Upper lobe of left lung (tissue), 6 donors: ENCODE measurements at regions not wholly inside any gene's neighbourhood (a gene's known extent, or its start where the extent isn't known, plus 50 kb on each side); places are given as distances from the start of the nearest gene placed in this dataset.

Experiments used
- ATAC-seq, 2 donors: fragments of 200-7000 bp; cut with Tn5 transposase; one replicate each; pipeline ENCODE4 v1.9.1; 2022; ENCODE audit warnings: mild to moderate bottlenecking in 2 of 2, moderate library complexity in 2 of 2; ENCODE audit not compliant: low FRiP score in 2 of 2
- DNase-seq, 2 donors: peaks; one replicate each; pipeline ENCODE4 v3.0.0-alpha.2; 2019 to 2020
- H3K27ac ChIP-seq, 4 donors: fragments of 200-600 bp; sonication (generic); one replicate each; pipeline ENCODE4 v1.5.1; 2016 to 2019
- H3K27me3 ChIP-seq, 4 donors: fragments of 200-600 bp; sonication (generic); one replicate each; pipeline ENCODE4 v1.5.1; 2017 to 2019
- H3K36me3 ChIP-seq, 4 donors: fragments of 200-600 bp; sonication (generic); one replicate each; pipeline ENCODE4 v1.5.1; 2016 to 2019
- H3K4me1 ChIP-seq, 4 donors: fragments of 200-600 bp; sonication (generic); one replicate each; pipeline ENCODE4 v1.5.1; 2018 to 2019
- H3K4me3 ChIP-seq, 4 donors: fragments of 200-600 bp; sonication (generic); one replicate each; pipeline ENCODE4 v1.5.1; 2017 to 2019; ENCODE audit warnings: mild to moderate bottlenecking in 2 of 4, moderate library complexity in 1 of 4
- H3K9me3 ChIP-seq, 4 donors: fragments of 200-600 bp; sonication (generic); one replicate each; pipeline ENCODE4 v1.5.1; 2018 to 2019
- EP300 ChIP-seq, 4 donors: sonication (generic); formaldehyde crosslinking; IDR thresholded peaks; one replicate each; pipeline ENCODE4 v1.5.1; 2017; ENCODE audit warnings: antibody characterized with exemption in 4 of 4, control low read depth in 2 of 4
- POLR2A ChIP-seq, 4 donors: fragments of 450-650 bp; IDR thresholded peaks; one replicate each; pipeline ENCODE4 v1.5.1; 2016 to 2017; ENCODE audit warnings: antibody characterized with exemption in 4 of 4, mild to moderate bottlenecking in 2 of 4
- POLR2AphosphoS5 ChIP-seq, 2 donors: sonication (generic); formaldehyde crosslinking; IDR thresholded peaks; one replicate each; pipeline ENCODE4 v1.5.1; 2017; ENCODE audit warnings: antibody characterized with exemption in 2 of 2
- WGBS, 2 donors: methylation state at CpG; one replicate each; pipeline ENCODE4 v1.1.5; 2017 to 2018; 5-methylcytosine and 5-hydroxymethylcytosine counted together
- TF ChIP-seq, protein P1 (sequence below), 6 experiments: fragments of 450-650 bp in 4 of 6; fragments of 200-600 bp in 2 of 6; sonication (generic) in 2 of 6; IDR thresholded peaks; one replicate each; pipeline ENCODE4 v1.5.1; 2016 to 2019; ENCODE audit warnings: antibody characterized with exemption in 6 of 6
- donor health status: DM: no; HTN: no; CAD: no; lungs with moderate emphysema.
- donor health status: DM: no; HTN: yes; CAD: no; lungs with severe emphysema.

GRCh38 chr12:19633194-19633593, 193.9 kb downstream of the AEBP2 start:
- TF ChIP-seq, protein P1, sequence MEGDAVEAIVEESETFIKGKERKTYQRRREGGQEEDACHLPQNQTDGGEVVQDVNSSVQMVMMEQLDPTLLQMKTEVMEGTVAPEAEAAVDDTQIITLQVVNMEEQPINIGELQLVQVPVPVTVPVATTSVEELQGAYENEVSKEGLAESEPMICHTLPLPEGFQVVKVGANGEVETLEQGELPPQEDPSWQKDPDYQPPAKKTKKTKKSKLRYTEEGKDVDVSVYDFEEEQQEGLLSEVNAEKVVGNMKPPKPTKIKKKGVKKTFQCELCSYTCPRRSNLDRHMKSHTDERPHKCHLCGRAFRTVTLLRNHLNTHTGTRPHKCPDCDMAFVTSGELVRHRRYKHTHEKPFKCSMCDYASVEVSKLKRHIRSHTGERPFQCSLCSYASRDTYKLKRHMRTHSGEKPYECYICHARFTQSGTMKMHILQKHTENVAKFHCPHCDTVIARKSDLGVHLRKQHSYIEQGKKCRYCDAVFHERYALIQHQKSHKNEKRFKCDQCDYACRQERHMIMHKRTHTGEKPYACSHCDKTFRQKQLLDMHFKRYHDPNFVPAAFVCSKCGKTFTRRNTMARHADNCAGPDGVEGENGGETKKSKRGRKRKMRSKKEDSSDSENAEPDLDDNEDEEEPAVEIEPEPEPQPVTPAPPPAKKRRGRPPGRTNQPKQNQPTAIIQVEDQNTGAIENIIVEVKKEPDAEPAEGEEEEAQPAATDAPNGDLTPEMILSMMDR (IDR thresholded peaks at IDR 0.05) = no peak
- TF ChIP-seq POLR2A (IDR thresholded peaks at IDR 0.05) (no peak), EP300 (IDR thresholded peaks at IDR 0.05) (no peak), POLR2AphosphoS5 (IDR thresholded peaks at IDR 0.05) (no peak)
- no peak for ATAC-seq
- no peaks in the 10 kb centered on the region for H3K36me3 ChIP-seq
- H3K4me1 ChIP-seq = no peaks in the 10 kb centered on the region
- 78 to 83% methylated on average over 2 of the region's 2 CpGs for WGBS, 2 donors
- H3K9me3 ChIP-seq = no peaks in the 10 kb centered on the region
- DNase-seq = no peak
- H3K27ac ChIP-seq = no peak overlapping the region
- no peaks in the 10 kb centered on the region for H3K27me3 ChIP-seq
- H3K4me3 ChIP-seq = no peak overlapping the region

GRCh38 chr12:19633641-19634040, 194.3 kb downstream of the AEBP2 start:
- no peak overlapping the region for H3K27ac ChIP-seq
- no peaks in the 10 kb centered on the region for H3K9me3 ChIP-seq
- TF ChIP-seq POLR2AphosphoS5 (IDR thresholded peaks at IDR 0.05) (no peak), POLR2A (IDR thresholded peaks at IDR 0.05) (no peak), EP300 (IDR thresholded peaks at IDR 0.05) (no peak)
- TF ChIP-seq, protein P1 (IDR thresholded peaks at IDR 0.05) = no peak
- WGBS, 2 donors = 93 to 97% methylated on average over 2 of the region's 2 CpGs
- DNase-seq (no peak), ATAC-seq (no peak)
- no peak overlapping the region for H3K4me3 ChIP-seq
- no peaks in the 10 kb centered on the region for H3K27me3 ChIP-seq
- no peaks in the 10 kb centered on the region for H3K4me1 ChIP-seq
- H3K36me3 ChIP-seq = no peaks in the 10 kb centered on the region

DNA sequence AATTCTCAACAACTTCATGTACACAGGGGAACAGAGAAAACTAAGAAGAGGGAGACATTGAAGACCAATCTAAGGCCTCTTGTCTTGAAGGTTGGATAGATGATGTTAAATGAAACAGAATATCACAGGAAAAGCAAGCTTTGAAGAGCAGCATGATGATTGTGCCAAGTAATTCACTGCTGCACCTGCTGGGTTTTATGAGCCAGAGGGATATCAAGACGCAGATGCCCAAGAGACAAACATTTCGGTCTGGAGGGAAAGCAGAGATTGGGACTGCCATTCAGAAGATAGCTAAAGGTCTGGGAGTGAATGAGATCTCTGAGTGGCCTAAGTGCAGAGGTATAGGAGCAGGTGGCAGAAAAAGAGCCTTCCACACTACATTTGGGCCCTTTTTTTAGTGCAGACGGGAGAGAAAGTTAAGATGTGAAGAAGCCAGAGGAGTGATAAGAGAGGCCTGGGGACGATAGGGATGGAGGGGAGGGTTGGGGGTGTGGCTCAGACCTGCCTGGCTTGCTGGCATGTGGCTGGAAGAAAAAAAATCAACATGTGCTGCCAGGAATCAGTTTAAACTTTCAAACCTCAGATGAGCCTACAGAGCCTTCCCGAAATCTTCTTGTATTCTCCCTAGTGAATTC, 200.6 kb downstream of the AEBP2 start:
- Histone ChIP-seq H3K4me3 (no peak overlapping the region), H3K4me1 (no peaks in the 10 kb centered on the region), H3K27me3 (no peaks in the 10 kb centered on the region), H3K27ac (no peak overlapping the region), H3K9me3 (no peaks in the 10 kb centered on the region), H3K36me3 (no peaks in the 10 kb centered on the region)
- TF ChIP-seq, protein P1 (IDR thresholded peaks at IDR 0.05) = no peak
- TF ChIP-seq POLR2AphosphoS5 (IDR thresholded peaks at IDR 0.05) (no peak), POLR2A (IDR thresholded peaks at IDR 0.05) (no peak), EP300 (IDR thresholded peaks at IDR 0.05) (no peak)
- 62 to 83% methylated on average over 5 of the region's 5 CpGs for WGBS, 2 donors
- no peak for ATAC-seq
- no peak for DNase-seq

DNA sequence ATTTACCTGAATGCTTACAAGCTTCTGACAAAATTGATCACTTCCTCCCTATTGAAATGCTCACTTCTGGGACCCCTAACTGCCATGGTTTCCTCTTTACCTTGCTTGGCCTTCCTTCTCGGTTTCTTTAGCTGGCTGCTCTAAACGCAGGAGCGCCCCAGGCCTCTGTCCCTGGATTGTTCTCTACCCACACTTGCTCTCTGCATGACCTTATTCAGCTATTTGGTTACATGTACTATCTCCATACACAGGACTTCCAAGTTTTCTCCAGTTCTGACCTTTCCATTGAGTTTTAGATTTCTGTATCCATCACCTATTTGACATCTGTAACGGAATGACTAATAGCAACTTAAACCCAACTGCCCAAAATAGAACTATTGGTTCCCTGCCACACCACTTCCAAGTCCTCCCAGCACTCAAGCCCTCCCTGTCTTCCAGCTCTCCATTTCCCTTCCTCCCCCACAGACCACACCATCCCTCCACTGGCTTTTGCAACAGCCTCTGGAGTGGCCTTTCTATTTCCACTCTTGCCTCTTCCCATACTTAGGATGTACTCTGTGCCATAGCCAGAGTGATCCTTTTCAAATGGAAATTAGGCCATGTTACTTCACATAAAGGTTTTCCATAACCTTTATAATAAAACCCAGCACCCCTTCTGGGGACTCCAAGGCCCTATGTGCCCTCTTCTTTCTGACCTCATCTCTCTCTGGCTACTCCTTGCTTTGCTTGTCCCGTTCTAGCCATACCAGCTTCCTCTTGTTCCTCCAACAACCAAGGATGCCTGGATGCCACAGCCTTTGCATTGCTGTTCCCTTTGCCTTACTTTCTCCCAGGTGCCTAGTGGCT, 202.2 kb downstream of the AEBP2 start:
- ATAC-seq (no peak), DNase-seq (no peak)

More for the DNA sequence above, 202.2 kb downstream of the AEBP2 start:
- TF ChIP-seq POLR2A (IDR thresholded peaks at IDR 0.05) = no peak
- TF ChIP-seq, protein P1 (IDR thresholded peaks at IDR 0.05) = no peak
- Histone ChIP-seq H3K4me3 (no peak overlapping the region), H3K27me3 (no peaks in the 10 kb centered on the region), H3K27ac (no peak overlapping the region), H3K36me3 (no peaks in the 10 kb centered on the region), H3K9me3 (peaks cover 0 to 4% (median 0%) of the 10 kb centered on the region in 4 donors), H3K4me1 (no peaks in the 10 kb centered on the region)
- 76 to 94% methylated on average over 5 of the region's 5 CpGs for WGBS, 2 donors
